Neural cell (in vitro differentiated cells): ENCODE measurements at regions not wholly inside any gene's neighbourhood (a gene's known extent, or its start where the extent isn't known, plus 50 kb on each side); places are given as distances from the start of the nearest gene placed in this dataset.

ENCODE experiments used
- H2AFZ ChIP-seq: fragments of 200-600, 300-800 bp; sonication (generic), shearing (Covaris generic); 2 replicates; pipeline ENCODE4 v1.6.0; 2014; ENCODE audit warnings: low read depth, mild to moderate bottlenecking, antibody characterized with exemption, low read length, moderate library complexity
- H3F3A ChIP-seq: fragments of 200-600 bp; shearing (Covaris generic); 2 replicates; pipeline ENCODE4 v1.6.1; 2016; ENCODE audit warnings: mild to moderate bottlenecking, moderate library complexity, mixed read lengths, antibody characterized with exemption, low read length; ENCODE audit not compliant: insufficient read depth, poor library complexity, severe bottlenecking
- H3K27ac ChIP-seq: fragments of 200-600, 300-800 bp; sonication (generic), shearing (Covaris generic); 2 replicates; pipeline ENCODE4 v1.5.1; 2014; ENCODE audit warnings: mild to moderate bottlenecking, low read length, moderate library complexity
- H3K27me3 ChIP-seq: fragments of 300-800, 200-600 bp; sonication (generic), shearing (Covaris generic); 2 replicates; pipeline ENCODE4 v1.6.0; 2014; ENCODE audit warnings: mild to moderate bottlenecking, low read depth, low read length, moderate library complexity; ENCODE audit not compliant: insufficient read depth
- H3K36me3 ChIP-seq: fragments of 300-800, 200-600 bp; sonication (generic), shearing (Covaris generic); 2 replicates; pipeline ENCODE4 v1.5.1; 2014; ENCODE audit warnings: mild to moderate bottlenecking, antibody characterized with exemption, low read length, moderate library complexity; ENCODE audit not compliant: insufficient read depth
- H3K4me2 ChIP-seq: fragments of 300-800, 200-600 bp; sonication (generic), shearing (Covaris generic); 2 replicates; pipeline ENCODE4 v1.6.0; 2014; ENCODE audit warnings: mild to moderate bottlenecking, low read length
- H3K4me3 ChIP-seq: fragments of 300-800, 200-600 bp; sonication (generic), shearing (Covaris generic); 2 replicates; pipeline ENCODE4 v1.5.1; 2014; ENCODE audit warnings: mild to moderate bottlenecking, low read length, moderate library complexity
- H3K79me2 ChIP-seq: fragments of 200-600 bp; shearing (Covaris generic); replicated peaks from 2 replicates; pipeline ENCODE4 v1.6.0; 2014; ENCODE audit warnings: mild to moderate bottlenecking, low read length, moderate library complexity; ENCODE audit not compliant: insufficient read depth
- H3K9ac ChIP-seq: fragments of 300-800, 200-600 bp; sonication (generic), shearing (Covaris generic); 2 replicates; pipeline ENCODE4 v1.6.1; 2016; ENCODE audit warnings: mild to moderate bottlenecking, low read length, mixed read lengths
- H3K9me2 ChIP-seq: fragments of 200-600 bp; shearing (Covaris generic); 2 replicates; pipeline ENCODE4 v1.6.1; 2016; ENCODE audit warnings: mild to moderate bottlenecking, low read length, mixed read lengths; ENCODE audit not compliant: insufficient read depth
- H3K9me3 ChIP-seq: fragments of 200-600, 300-800 bp; sonication (generic), shearing (Covaris generic); 2 replicates; pipeline ENCODE4 v1.6.1; 2016; ENCODE audit warnings: mild to moderate bottlenecking, mixed run types, low read length, moderate library complexity, mixed read lengths
- H4K20me1 ChIP-seq: fragments of 200-600 bp; shearing (Covaris generic); 2 replicates; pipeline ENCODE4 v1.6.1; 2016; ENCODE audit warnings: mild to moderate bottlenecking, mixed run types; ENCODE audit not compliant: insufficient read depth
- EP300 ChIP-seq: fragments of 450-650 bp; conservative IDR thresholded peaks from 2 replicates; pipeline ENCODE4 v1.6.1; 2014; ENCODE audit warnings: antibody characterized with exemption, mild to moderate bottlenecking, moderate library complexity; ENCODE audit not compliant: poor library complexity, severe bottlenecking
- EZH2 ChIP-seq: fragments of 200-600, 300-800 bp; shearing (Covaris generic), sonication (generic); IDR thresholded peaks from 2 replicates; pipeline ENCODE4 v1.6.1; 2014; ENCODE audit warnings: antibody characterized with exemption, low read length, borderline replicate concordance, mild to moderate bottlenecking; ENCODE audit not compliant: insufficient read depth, poor library complexity, severe bottlenecking
- MXI1 ChIP-seq: fragments of 450-650 bp; conservative IDR thresholded peaks from 2 replicates; pipeline ENCODE4 v1.6.1; 2014; ENCODE audit warnings: antibody characterized with exemption, mild to moderate bottlenecking; ENCODE audit not compliant: poor library complexity, severe bottlenecking
- POLR2AphosphoS5 ChIP-seq: IDR thresholded peaks from 2 replicates; pipeline ENCODE4 v1.6.1; 2012
- RAD21 ChIP-seq: fragments of 450-650 bp; conservative IDR thresholded peaks from 2 replicates; pipeline ENCODE4 v1.6.1; 2014; ENCODE audit warnings: antibody characterized with exemption, mild to moderate bottlenecking, moderate library complexity
- SMC3 ChIP-seq: fragments of 450-650 bp; conservative IDR thresholded peaks from 2 replicates; pipeline ENCODE4 v1.6.1; 2014; ENCODE audit warnings: antibody characterized with exemption, mild to moderate bottlenecking, moderate library complexity; ENCODE audit not compliant: poor library complexity
- TAF1 ChIP-seq: IDR thresholded peaks from 2 replicates; pipeline ENCODE4 v1.6.1; 2012; ENCODE audit warnings: low read depth
- TF ChIP-seq, protein P1 (sequence below): IDR thresholded peaks from 2 replicates; pipeline ENCODE4 v1.6.1; 2012; ENCODE audit warnings: borderline replicate concordance
- TF ChIP-seq, protein P2 (sequence below): fragments of 450-650 bp; IDR thresholded peaks from 2 replicates; pipeline ENCODE4 v1.5.1; 2014; ENCODE audit warnings: antibody characterized with exemption, mild to moderate bottlenecking, moderate library complexity; ENCODE audit not compliant: poor library complexity, severe bottlenecking

DNA sequence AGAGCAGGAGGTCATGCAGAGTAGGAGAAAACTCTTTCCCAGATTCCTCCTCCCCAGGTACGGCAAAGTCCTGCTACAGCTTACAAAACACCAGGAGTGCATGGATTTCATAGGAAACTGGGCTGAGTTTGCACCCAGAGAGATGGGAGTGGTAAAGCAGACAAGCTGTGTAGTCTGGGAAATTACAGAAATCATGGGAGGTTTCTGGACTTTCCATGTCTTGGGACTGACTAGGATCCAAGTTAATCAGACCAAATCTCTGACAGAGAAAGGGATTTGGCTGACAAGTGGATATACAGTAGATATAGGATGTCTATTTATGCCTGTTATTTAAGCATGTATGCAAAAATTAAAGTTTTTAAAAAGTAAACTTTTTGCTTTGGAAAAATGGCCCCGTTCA, 205.4 kb upstream of the ACVR2A start:
- Histone ChIP-seq H3K27me3 (no peaks in the 10 kb centered on the region), H3K36me3 (no peaks in the 10 kb centered on the region), H3K9me3 (no peaks in the 10 kb centered on the region), H3K79me2 (no peaks in the 10 kb centered on the region), H3K9ac (no peak overlapping the region), H4K20me1 (no peaks in the 10 kb centered on the region), H2AFZ (no peak overlapping the region), H3K4me3 (no peak overlapping the region), H3F3A (no peaks in the 10 kb centered on the region), H3K4me2 (no peak overlapping the region), H3K9me2 (no peaks in the 10 kb centered on the region), H3K27ac (no peak overlapping the region)
- TF ChIP-seq TAF1 (no peak), MXI1 (no peak), POLR2AphosphoS5 (no peak), SMC3 (no peak)

DNA sequence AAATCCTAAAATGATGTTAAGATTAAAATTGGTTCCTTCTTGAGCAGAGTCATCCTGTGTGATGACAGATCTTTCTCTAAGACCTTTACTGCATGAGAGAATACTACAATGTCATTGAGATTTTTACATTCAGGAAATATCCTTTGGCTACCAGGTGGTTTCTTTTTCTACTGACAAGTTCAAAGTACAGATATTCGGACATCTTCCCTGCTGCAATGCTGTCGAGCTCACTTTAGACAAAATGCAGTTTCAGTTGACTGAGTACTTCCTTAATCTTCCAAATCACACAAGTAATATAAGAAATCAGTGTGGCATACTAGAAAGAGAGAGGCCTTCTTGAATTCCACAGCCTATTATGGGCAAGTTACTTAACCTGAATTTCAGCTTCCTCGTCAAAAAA, 207.9 kb upstream of the ACVR2A start:
- no peak overlapping the region for H3K4me3 ChIP-seq
- TF ChIP-seq, protein P1, sequence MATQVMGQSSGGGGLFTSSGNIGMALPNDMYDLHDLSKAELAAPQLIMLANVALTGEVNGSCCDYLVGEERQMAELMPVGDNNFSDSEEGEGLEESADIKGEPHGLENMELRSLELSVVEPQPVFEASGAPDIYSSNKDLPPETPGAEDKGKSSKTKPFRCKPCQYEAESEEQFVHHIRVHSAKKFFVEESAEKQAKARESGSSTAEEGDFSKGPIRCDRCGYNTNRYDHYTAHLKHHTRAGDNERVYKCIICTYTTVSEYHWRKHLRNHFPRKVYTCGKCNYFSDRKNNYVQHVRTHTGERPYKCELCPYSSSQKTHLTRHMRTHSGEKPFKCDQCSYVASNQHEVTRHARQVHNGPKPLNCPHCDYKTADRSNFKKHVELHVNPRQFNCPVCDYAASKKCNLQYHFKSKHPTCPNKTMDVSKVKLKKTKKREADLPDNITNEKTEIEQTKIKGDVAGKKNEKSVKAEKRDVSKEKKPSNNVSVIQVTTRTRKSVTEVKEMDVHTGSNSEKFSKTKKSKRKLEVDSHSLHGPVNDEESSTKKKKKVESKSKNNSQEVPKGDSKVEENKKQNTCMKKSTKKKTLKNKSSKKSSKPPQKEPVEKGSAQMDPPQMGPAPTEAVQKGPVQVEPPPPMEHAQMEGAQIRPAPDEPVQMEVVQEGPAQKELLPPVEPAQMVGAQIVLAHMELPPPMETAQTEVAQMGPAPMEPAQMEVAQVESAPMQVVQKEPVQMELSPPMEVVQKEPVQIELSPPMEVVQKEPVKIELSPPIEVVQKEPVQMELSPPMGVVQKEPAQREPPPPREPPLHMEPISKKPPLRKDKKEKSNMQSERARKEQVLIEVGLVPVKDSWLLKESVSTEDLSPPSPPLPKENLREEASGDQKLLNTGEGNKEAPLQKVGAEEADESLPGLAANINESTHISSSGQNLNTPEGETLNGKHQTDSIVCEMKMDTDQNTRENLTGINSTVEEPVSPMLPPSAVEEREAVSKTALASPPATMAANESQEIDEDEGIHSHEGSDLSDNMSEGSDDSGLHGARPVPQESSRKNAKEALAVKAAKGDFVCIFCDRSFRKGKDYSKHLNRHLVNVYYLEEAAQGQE: no peak
- TF ChIP-seq, protein P2, sequence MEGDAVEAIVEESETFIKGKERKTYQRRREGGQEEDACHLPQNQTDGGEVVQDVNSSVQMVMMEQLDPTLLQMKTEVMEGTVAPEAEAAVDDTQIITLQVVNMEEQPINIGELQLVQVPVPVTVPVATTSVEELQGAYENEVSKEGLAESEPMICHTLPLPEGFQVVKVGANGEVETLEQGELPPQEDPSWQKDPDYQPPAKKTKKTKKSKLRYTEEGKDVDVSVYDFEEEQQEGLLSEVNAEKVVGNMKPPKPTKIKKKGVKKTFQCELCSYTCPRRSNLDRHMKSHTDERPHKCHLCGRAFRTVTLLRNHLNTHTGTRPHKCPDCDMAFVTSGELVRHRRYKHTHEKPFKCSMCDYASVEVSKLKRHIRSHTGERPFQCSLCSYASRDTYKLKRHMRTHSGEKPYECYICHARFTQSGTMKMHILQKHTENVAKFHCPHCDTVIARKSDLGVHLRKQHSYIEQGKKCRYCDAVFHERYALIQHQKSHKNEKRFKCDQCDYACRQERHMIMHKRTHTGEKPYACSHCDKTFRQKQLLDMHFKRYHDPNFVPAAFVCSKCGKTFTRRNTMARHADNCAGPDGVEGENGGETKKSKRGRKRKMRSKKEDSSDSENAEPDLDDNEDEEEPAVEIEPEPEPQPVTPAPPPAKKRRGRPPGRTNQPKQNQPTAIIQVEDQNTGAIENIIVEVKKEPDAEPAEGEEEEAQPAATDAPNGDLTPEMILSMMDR: no peak
- no peak for TF ChIP-seq RAD21
- no peak for TF ChIP-seq TAF1
- no peak for TF ChIP-seq SMC3
- TF ChIP-seq EZH2: no peak
- TF ChIP-seq MXI1: no peak
- TF ChIP-seq POLR2AphosphoS5: no peak
- no peak for TF ChIP-seq EP300
- no peaks in the 10 kb centered on the region for H3K79me2 ChIP-seq
- no peaks in the 10 kb centered on the region for H3K9me2 ChIP-seq
- H3K27ac ChIP-seq: no peak overlapping the region
- no peak overlapping the region for H2AFZ ChIP-seq
- no peaks in the 10 kb centered on the region for H3F3A ChIP-seq
- H3K9me3 ChIP-seq: no peaks in the 10 kb centered on the region
- H3K36me3 ChIP-seq: no peaks in the 10 kb centered on the region
- H3K27me3 ChIP-seq: no peaks in the 10 kb centered on the region
- no peaks in the 10 kb centered on the region for H4K20me1 ChIP-seq
- no peak overlapping the region for H3K9ac ChIP-seq
- H3K4me2 ChIP-seq: no peak overlapping the region
